NCI-H524 (cell line): ENCODE measurements at regions not wholly inside any gene's neighbourhood (a gene's known extent, or its start where the extent isn't known, plus 50 kb on each side); places are given as distances from the start of the nearest gene placed in this dataset.
"Not testable (repeated sequence)": the region's sequence is repeated elsewhere in the genome, so short reads cannot be mapped to it uniquely, and the experiment has no call there.

ENCODE experiments used
- DNase-seq, 2 experiments: peaks; one replicate each; lab custom pipeline; 2025; lab: John Stamatoyannopoulos, UW

DNA sequence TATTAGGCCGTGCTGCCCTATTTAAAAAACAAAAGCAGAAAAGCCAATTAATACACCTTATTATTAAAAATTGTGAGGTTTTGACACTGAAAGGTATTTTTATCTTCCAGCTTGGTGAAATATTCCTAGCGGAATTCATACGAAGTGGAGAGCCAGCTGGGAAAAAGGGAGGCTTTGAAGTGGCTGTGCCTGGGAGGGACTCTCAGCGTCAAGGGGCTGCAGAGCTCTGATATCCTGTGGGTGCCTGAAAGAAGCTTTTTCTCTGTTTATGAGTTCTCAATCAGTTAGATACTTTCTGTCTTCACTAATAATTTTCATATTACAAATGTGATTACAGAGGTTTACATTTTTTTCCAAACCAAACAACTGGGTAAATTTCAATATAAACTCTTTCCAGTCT, 140.2 kb upstream of the MIR17HG start:
- DNase-seq: no peak

DNA sequence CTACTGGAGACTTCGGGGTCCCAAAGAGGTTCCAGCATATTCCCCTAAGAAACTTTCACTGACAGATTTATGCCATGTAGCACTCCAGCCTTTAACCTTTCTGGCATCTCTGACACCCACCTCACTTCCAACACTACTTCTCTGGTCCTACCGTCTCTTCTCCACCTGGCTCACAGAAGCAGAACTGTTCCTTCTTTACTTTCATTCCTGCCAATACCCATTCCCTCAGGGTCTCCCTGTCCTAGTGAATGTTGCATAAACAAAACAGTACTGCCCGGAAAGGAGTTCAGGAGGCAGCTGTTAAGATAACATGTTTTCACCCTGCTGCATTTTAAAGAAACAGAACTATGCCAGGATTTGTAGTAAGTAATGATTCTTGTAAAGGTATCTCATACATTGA, 136.0 kb upstream of the MIR17HG start:
- no peak for DNase-seq

DNA sequence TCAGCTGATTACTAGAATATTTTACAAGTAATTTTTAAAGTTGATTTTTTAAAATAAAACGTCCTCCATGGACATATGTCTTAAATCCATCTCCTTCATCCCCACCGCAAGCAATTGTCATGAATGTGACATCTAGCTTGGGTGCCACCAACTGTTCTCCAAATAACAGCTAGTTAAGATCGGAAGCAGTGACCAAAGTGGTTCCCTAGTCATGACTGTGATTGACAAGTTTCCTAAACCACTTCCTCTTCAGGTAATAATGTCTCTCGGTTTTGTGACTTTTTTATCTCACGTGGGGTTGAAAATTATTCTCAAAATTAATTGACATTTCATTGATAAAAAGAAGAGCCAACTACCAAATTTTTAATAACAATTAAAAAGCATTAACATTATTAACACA, 135.3 kb upstream of the MIR17HG start:
- no peak for DNase-seq

DNA sequence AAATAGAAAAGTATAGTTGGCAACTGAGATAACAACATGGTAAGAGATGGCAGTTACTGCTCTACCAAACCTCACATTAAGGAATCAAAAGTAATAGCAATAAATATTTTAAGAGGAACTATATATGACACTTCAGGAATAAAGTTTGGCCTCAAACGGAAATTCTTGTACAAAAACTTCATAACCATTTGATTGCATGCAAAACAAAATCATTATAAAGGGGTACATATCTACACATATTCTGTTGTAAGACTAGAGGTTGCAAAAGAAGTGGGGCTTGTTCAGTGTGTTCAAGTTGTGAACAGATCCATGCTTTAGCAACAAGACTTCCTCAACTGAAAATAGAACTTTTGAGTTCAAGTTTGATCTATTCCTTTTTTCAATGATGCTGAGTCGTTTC, 133.5 kb upstream of the MIR17HG start:
- DNase-seq: no peak

- peak in 1 of 2 experiments; percentile 9 for DNase-seq
Measured at GRCh38 chr13:91216928-91217700, 130.4 kb upstream of the MIR17HG start.

- DNase-seq: no peak
Measured at GRCh38 chr13:91219201-91219600, 128.3 kb upstream of the MIR17HG start.

DNA sequence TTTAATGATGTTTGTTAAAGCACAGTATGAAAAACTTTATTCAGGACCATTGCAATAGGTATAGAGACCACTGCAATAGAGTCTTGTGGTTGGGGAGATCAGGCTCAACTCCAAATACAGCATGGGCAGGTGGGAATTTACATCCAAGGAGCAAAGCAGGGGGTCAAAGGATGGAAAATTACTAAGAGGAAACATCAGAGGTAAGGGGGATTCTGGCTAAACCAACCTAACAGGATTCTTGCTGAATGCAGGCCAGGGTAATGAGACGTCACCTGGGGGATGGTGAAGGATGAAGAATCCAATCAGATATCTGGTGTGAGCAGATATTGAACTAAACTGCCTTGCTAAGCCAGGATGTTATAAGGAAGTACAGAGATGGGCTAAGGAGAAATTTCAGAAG, 126.6 kb upstream of the MIR17HG start:
- no peak for DNase-seq

- no peak for DNase-seq
Measured at GRCh38 chr13:91228108-91228507, 119.4 kb upstream of the MIR17HG start.

- DNase-seq: no peak
Measured at GRCh38 chr13:91228940-91229339, 118.5 kb upstream of the MIR17HG start.

GRCh38 chr13:91232716-91233115, 114.8 kb upstream of the MIR17HG start:
- no peak for DNase-seq

DNA sequence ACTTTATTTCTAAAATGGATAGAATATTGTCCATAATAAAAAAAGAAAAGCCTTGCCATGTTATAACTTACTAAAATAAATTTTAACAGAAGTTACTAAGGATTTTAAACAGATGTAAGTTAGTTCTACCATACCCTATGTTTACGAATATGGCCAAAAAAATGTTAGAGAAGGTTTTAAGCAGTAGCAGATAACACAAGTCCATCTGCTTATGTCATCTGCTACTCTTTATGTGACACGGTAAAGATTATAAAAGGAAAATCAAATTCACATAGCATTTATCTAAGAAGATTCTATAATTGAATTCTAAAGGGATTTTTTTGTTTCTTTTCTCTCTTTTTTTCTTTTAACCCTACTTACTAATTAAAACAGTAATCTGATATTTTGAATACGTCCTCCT, 114.2 kb upstream of the MIR17HG start:
- peak in 1 of 2 experiments; percentile 12 for DNase-seq

DNA sequence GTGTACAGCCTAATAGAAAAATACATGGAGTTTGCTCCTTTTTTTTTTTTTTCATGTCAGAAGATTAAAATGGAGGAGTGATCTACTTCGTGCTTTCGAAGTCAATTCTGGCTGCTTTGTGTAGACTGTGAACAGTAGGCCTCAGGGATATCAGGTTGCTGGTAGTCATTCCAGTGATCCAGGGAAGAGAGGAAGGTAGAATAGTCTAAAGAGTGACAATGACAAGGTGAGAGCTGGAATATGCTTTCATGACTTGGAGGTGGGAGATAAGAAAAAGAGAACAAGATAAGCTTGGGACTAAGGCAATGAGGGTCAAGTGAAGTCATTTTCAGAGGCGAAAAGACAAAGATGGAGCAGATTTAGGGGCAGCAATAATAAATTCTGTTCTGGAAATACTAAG, 111.3 kb upstream of the MIR17HG start:
- no peak for DNase-seq

GRCh38 chr13:91236921-91237320, 110.6 kb upstream of the MIR17HG start:
- DNase-seq: no peak

GRCh38 chr13:91238036-91238435, 109.5 kb upstream of the MIR17HG start:
- no peak for DNase-seq

GRCh38 chr13:91240341-91240740, 107.1 kb upstream of the MIR17HG start:
- no peak for DNase-seq

DNA sequence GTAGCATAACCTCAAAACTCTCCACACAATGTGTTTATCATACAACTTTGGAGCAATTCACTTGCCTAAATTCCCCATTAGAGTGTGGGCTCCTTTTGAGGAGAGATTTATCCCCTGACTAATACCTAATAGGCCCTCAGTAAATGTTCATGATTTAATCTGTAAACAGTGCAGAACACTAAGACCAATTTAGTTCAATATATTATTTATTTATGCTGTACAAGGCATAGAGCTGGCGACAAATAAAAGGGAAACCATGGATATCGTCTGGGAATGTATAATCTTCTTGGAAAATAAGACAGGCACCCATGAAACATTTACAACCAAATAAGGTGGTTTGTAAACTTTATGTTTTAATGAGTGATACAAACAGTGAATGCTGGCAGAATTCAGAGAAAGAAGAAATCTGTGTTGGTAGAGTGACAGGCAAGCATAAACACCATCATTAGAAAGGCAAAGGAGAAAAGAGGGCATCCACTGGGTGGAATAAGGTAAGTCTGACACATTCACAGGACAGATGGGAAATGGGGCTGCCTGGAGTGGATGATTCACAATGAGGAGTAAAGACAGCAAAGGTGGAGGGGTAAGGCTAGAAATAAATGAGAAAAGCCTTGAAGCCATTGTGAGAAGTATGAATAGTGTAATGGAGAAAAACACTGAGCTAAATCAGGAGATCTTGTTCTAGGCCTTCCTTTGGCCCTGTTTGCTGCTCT, 106.1 kb upstream of the MIR17HG start:
- DNase-seq: no peak

- DNase-seq: no peak
Measured at GRCh38 chr13:91242652-91243051, 104.8 kb upstream of the MIR17HG start.

GRCh38 chr13:91245288-91245687, 102.2 kb upstream of the MIR17HG start:
- DNase-seq: no peak

DNA sequence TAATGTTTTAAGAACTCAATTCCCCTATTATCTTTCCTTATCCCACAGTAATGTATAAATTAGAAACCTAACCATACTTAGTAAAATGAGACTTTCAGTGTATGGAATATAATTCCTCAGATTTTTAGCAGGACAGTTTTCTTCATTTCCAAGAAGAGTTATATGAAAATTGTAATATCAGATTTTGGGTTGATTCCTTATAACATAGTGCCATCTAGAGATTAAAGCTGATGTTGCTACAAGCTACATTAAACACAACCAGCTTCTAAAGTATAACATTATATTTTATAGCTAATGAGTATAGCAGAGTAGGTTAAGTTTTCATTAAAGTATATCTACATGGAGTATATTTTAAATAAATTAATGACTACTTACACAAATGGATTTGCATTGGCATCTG, 99.7 kb upstream of the MIR17HG start:
- peak in 1 of 2 experiments; percentile 23 for DNase-seq

DNA sequence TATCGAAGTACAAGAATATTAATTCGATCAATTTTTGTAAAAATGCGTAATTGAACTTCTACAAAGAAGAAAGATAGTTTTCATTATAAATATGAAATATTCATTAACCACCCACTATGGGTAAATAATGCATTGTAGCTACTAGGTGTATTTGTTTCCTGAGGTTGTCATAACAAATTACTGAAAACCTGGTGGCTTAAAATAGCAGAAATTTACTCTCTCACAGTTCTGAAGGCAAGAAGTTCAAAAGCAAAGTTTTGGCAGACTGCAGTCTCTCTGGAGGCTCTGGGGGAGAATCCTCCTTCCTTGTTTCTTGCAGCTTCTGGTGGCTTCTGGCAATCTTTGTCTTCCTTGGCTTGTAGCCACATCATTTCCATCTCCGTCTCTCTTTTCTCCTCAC, 99.2 kb upstream of the MIR17HG start:
- DNase-seq: no peak

DNA sequence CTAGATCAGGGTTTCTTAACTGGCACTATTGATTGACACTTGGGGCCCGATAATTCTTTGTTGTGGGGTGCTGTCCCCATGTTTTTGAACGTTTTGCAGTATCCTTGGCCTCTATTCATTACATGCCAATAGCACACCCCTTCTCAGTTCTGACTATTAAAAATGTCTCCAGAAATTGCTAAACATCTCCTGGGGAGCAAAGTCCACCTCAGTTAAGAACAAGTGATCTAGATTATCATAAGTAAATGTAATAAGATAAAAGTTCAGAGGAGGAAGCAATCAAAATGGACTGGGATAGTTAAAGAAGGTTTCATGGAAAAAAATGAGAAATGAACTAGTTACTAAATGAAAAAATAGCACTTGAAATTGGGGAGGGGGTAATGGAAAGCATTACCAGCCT, 98.1 kb upstream of the MIR17HG start:
- no peak for DNase-seq

DNA sequence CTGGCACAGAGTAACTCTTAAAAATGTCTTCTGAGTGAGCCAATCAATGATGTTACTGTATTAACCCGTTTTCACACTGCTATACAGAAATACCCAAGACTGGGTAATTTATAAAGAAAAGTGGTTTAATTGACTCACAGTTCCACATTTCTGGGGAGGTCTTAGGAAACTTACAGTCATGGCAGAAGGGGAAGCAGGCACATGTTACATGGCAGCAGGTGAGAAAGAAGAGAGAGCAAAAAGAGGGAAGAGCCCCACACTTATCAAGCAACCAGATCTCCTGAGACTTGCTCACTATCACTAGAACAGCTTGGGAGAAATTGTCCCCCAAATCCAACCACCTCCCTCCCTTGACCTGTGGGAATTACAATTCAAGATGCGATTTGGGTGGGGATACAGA, 97.6 kb upstream of the MIR17HG start:
- DNase-seq: no peak

GRCh38 chr13:91251573-91251972, 95.9 kb upstream of the MIR17HG start:
- not testable (repeated sequence) for DNase-seq

- DNase-seq: no peak
Measured at GRCh38 chr13:91264484-91264883, 83.0 kb upstream of the MIR17HG start.
